RPMI7951 (cell line): ENCODE measurements at regions not wholly inside any gene's neighbourhood (a gene's known extent, or its start where the extent isn't known, plus 50 kb on each side); places are given as distances from the start of the nearest gene placed in this dataset.

Experiments used
- DNase-seq: peaks from one replicate; pipeline ENCODE4 v3.0.0-alpha.2; 2012; ENCODE audit warnings: low read depth

- DNase-seq = no peak
Observed at GRCh38 chr2:172658945-172659344, 76.7 kb upstream of the RAPGEF4 start.

DNA sequence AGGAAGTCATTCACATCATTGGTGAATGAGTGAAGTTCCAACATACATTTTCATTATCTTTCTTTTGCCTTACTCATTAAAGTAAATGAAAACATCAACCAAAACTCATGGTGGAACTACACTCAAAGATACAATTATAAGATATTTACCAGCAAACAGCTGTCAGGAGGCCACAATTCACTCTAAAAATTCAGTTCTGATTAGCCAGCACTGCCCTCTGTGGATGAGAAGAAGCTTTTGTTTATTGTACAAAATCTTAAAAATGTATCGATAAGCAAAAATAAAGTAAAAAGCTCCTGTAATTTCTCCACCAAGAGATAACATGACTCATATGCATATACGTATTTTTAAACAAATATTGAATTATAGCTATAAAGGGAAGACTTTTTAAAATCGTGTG, 73.5 kb upstream of the RAPGEF4 start:
- DNase-seq = no peak

DNA sequence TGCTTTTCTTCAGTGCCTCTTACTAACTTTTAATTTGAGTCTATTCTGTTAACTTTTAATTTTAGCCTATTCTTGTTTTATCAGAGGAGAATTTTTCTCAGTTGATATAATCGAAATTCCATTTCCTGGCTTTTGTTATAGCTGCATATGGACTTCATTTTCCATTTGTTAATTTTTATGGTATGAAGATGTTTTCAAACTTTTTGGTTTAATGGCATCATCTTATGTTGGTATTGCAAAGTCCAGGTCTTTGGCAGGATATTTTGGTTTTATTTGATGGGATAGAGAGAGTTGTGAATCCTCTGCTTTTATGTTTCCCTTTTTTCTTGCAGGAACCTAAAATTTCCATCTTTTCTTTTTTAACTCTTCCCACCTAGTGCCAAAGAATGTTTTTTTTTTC, 70.9 kb upstream of the RAPGEF4 start:
- no peak for DNase-seq

GRCh38 chr2:172667581-172668325, 67.9 kb upstream of the RAPGEF4 start:
- DNase-seq = no peak

- no peak for DNase-seq
Observed at GRCh38 chr2:172671501-172671900, 64.1 kb upstream of the RAPGEF4 start.

GRCh38 chr2:172672114-172672513, 63.5 kb upstream of the RAPGEF4 start:
- no peak for DNase-seq

DNA sequence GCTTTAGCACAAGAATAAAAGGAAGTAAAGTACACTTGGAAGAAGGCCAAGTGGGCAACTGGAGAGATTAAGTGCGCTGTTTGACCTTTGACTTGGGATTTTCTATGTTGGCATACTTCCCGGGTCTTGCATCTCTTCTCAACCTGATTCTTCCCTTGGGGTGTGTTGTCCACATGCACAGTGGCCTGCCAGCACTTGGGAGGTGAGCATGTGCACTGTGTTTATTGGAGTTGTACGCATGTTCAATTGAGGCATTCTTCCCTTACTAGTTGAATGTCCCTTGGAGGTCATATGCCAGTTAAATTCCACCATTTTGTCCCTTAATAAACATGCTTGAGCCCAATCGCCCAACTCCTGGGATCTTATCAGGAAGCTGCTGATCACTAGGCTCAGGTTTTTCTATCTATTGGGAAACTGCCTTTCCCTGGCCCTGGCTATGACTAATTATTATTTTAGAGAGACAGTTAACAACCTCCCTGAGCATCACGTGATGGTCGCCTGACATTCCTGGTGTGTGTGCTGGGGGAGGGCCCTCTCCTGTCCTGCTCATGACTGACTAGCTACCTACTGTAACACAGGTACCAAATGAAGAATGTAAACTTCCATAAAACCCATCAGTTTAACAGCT, 62.5 kb upstream of the RAPGEF4 start:
- peak; percentile 43 for DNase-seq

DNA sequence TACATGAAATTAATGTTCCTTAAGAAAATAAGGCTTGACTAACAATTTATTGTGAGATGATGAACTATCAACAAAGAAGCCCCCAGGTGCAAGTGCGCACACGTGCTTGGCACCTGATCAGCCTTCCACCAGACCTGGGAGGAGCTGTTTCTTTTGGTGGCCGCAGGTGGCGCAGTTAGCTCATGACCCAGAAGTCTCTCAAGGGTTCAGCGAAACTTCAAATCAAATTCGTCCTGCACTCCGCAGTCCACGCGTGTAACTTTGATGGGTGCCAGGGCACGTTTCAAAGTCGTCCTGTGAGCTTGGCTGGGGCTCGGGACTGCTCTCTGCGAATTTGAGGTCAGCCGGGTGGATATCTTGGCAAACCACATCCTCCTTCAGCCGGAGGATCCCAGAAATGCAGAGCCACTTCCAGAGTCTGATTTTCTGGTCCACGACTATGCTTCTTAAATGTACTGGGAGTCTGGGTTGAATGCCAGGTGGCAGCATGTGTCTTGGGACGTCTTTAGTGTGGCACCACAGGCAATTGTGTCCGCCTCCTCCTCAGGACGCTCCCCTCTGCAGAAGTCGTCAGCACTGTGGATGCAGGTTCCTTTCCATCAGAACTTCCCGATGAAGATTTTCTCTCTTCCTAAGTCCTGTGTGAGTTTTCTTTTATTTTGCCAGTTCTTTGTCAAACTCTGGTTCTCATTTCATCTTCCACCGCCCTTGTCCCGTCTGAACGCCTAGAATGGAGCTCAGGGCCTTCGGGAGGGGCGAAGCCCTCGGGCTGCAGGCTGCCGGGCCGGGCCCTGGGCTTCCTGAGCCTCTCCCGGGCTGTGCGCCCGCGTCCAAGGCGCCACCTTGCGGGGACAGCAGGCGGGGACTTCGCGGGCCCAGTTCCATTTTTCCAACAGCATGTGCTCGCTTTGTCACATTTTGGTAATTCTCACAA, 61.3 kb upstream of the RAPGEF4 start:
- DNase-seq = peak; percentile 44

DNA sequence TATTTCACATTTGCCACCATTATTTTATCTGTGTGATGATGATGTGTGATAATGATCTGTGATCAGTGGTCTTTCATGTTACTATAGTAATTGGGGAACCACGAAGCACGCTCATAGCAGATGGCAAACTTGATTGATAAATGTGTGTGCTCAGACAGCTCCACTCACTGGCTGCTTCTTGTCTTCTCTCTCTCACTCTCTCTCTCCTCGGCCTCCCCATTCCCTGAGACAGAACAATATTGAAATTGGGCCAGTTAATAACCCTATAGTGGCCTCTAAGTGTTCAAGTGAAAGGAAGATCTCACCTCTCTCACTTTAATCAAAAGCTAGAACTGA, 60.7 kb upstream of the RAPGEF4 start:
- no peak for DNase-seq

GRCh38 chr2:172677363-172677762, 58.3 kb upstream of the RAPGEF4 start:
- no peak for DNase-seq

GRCh38 chr2:172680436-172681068, 55.1 kb upstream of the RAPGEF4 start:
- no peak for DNase-seq

GRCh38 chr2:172685467-172685866, 50.2 kb upstream of the RAPGEF4 start:
- DNase-seq = no peak
